UCSD-AML1 (cell line): ENCODE measurements at regions not wholly inside any gene's neighbourhood (a gene's known extent, or its start where the extent isn't known, plus 50 kb on each side); places are given as distances from the start of the nearest gene placed in this dataset.
"Not testable (repeated sequence)": the region's sequence is repeated elsewhere in the genome, so short reads cannot be mapped to it uniquely, and the experiment has no call there.

Experiments
- DNase-seq: peaks from one replicate; lab custom pipeline; 2025; ENCODE audit not compliant: unreplicated experiment; lab: John Stamatoyannopoulos, UW

DNA sequence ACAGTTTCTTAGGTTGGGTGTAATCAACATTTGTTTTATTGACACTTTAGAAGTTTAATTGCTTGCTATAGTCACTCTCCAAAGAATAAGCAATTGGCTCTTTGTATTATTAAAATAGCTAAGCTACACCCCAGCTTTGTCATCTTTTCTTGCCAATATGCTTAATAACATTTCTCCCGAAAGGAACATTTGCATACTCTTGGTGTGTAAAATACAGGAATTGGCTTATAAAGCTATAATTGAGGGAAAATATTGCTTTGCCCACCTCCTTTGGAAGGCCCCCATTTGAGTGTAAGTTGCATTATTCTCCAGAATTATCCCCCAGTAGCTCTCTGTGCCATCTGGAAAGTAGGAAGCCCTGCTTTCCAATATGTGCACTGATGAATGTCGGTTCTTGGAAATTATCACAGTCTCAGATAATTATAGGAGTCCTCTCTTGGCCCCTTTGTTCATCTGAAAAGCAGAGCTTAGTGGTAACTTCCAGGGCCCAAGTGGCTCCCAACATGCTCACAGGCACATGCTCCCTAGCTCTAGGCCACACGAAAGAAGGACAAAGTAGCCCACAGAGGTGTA, 92.4 kb upstream of the B3GAT2 start:
- DNase-seq = no peak

- no peak for DNase-seq
Measured at GRCh38 chr6:71053475-71053874, 96.6 kb upstream of the B3GAT2 start.

GRCh38 chr6:71056656-71057055, 99.8 kb upstream of the B3GAT2 start:
- no peak for DNase-seq

DNA sequence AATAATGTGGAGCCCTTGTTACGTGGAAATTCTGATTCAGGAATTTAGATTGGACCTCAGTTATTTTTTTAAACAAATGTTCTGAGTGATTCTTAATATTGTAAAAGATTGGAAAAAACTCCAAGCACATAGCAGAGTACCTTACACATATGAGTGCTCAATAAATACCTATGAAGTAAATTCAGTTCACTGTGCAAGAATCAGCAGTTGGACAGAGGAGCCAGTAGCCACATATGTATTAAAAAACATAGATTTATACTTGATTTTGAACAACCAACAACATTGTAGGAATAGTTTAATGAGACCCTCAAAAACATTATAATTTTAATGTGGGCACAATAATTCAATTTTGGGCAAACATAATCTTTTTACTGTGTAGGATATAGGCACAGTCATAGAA, 109.3 kb upstream of the B3GAT2 start:
- no peak for DNase-seq

DNA sequence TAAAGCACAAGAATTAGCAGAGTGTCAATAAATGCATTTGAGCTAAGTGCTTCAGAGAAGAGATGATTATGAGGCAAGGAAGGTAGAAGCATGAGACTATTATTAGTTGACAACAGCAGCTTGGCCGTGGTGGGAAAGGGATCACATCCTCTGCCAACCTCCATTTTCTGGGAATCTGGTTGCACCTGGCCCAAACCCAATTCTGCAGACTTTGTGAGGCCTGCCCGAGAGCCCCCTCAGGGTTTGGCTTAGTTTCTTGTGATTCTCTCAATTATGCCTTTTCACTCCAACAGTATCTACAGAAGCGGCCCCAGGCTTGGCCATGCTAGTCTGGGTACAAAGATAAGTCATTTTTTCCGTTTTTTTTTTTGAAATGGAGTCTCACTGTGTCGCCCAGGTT, 111.0 kb upstream of the B3GAT2 start:
- DNase-seq = no peak

DNA sequence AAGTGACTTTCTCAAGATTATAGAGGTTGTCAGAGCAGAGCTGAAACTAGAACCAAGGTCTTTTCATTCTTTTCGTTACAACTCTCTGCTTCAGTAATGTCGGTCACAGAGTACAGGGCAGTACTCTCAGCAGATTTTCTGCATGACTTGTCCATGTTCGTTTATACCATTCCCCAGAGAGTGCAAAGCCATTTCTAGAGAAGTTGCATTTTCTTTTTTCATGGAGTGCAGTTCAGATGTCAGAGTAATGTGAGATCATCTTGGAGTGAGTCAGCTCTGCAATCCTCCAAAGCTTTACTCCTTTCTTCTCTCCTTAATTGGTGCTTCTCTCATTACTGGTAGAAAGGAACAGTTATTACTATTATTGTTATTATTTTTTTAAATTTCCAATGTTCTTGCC, 115.6 kb upstream of the B3GAT2 start:
- no peak for DNase-seq

GRCh38 chr6:71077655-71078054, 120.8 kb upstream of the B3GAT2 start:
- DNase-seq = no peak

DNA sequence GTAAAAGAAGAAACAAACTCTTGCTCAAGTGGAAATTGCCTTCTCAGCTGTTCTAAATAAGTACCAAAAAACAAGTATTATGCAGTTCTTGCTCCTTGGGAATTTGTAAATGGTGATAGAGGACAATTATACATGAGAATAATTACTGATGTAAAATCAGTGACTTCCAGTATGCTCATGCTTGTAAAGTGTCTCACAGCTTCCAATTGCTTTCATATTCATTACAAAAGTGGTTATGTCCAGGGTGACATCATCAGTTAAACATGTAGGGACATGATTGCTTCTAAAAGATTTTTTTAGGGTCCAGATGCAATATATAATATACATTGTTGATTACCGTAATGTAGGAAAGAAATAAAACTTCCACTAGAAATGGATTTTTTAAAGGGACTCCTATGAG, 122.8 kb upstream of the B3GAT2 start:
- no peak for DNase-seq

GRCh38 chr6:71080133-71080532, 123.3 kb upstream of the B3GAT2 start:
- DNase-seq = no peak

GRCh38 chr6:71080826-71081225, 124.0 kb upstream of the B3GAT2 start:
- no peak for DNase-seq

GRCh38 chr6:71082033-71082650, 125.3 kb upstream of the B3GAT2 start:
- no peak for DNase-seq

DNA sequence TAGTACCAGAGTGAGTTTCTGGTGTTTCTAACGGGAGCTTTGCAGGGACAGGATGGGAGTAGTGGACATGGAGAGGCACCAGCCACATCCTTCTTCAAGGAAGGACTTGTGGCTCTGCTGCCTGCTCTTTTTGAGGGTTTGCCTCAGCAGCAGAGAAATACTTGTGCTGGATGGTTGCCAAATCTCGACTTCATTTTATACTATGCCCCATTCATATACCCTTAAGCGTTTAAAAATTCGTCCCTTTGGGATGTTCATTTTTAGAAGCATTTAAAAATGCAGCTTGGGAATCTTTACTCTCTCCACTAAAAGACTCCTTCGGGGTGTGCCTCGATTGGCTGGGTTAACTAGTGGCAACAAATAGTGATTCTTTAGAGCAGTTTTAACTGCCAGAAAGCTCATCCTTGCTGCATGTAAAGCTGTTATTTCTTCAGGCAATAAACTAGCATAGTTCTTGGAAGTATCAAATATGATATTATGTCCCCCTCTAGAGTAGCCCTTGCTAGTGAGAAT, 126.5 kb upstream of the B3GAT2 start:
- DNase-seq = no peak

GRCh38 chr6:71088166-71088565, 131.3 kb upstream of the B3GAT2 start:
- no peak for DNase-seq

- DNase-seq = no peak
Measured at GRCh38 chr6:71090217-71090616, 133.4 kb upstream of the B3GAT2 start.

DNA sequence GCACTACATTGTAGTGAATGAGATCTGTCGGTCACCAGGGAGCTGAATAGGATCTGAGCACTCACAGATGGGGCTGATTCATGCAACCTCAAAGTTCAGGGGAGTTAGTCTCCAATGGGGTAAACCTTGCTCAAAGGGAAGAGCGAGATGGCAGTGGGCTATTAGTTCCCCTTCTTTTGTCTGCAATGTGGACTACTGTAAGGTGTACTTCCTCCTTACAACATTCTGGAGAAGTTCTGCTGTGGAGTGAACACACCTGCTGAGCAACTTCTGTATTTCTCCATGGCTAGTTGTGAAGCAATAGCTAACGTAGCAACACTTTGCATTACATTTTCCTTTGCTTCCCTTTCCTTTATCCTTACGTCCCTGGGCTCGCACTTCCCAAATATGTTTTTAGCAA, 134.3 kb upstream of the B3GAT2 start:
- no peak for DNase-seq

- DNase-seq = no peak
Measured at GRCh38 chr6:71091956-71092355, 135.1 kb upstream of the B3GAT2 start.

DNA sequence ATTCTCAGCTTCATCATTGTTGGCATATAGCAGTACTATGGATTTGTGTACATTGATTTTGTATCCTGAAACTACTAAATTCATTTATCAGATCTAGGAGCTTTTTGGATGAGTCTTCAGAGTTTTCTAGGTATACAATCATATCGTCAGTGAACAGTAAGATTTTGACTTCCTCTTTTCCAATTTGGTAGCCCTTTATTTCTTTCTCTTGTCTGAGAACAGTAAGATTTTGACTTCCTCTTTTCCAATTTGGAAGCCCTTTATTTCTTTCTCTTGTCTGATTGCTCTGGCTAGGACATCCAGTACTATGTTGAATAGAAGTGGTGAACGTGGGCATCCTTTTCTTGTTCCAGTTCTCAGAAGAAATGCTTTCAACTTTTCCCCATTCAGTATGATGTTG, 140.4 kb upstream of the B3GAT2 start:
- DNase-seq = not testable (repeated sequence)

DNA sequence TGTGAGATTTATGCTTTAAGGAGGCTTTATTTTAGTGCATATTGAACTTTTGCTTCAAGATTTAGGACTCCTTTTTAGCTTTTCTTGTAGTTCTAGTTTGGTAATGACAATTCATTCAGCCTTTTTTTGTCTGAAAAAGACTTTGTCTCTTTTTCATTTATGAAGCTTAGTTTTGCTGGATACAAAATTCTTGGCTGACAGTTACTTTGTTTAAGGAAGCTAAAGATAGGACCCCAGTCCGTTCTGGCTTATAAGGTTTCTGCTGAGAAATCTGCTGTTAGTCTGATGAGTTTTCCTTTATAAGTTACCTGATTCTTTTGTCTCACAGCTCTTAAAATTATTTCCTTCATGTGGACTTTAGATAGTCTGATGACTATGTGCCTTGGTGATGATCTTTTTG, 142.8 kb upstream of the B3GAT2 start:
- DNase-seq = no peak

- no peak for DNase-seq
Measured at GRCh38 chr6:71103130-71103529, 146.3 kb upstream of the B3GAT2 start.

DNA sequence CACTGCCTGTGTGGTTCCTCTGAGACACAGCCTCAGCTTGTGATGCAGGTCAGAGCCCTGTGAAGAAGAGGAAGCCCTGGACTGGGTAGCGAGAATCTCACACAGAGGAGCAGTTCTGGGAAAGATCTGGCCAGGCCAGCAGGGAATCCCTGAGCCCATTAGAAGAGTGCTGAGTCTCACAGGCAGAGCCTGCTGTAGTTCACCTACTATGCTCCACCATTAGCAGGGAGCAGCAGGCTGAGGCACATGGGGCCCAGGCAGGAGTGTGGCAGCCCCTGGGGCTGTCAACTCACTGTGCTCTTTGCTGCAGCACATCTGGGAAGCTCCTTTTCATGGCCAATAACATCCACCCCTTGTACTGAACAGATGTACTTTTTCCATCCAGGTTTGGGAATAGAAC, 146.8 kb upstream of the B3GAT2 start:
- no peak for DNase-seq

DNA sequence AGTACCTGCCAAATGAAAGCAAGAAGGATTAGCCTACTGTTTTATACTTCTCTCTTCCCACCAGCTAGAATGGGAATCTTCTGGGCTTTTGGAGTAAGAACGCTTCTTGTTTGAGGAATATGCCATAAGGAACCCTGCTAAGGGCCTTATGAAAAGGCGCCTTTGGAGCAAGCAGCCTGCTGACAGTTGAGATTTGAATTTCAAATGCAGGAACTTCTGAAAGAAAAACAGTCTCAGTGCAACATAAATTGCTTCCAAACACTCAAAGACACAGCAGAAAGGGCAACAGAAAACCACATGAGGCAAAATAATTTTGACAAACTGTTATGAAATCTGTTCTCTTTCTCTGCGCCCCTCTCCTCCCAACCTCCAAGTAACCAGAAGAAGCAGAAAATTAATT, 149.4 kb upstream of the B3GAT2 start:
- DNase-seq = no peak

GRCh38 chr6:71107911-71108420, 151.1 kb upstream of the B3GAT2 start:
- DNase-seq = no peak

- DNase-seq = no peak
Measured at GRCh38 chr6:71114544-71114943, 157.7 kb upstream of the B3GAT2 start.
